NCI-H524 treated with DMSO at 0.1 percent for 48 hours (cell line): ENCODE measurements at regions not wholly inside any gene's neighbourhood (a gene's known extent, or its start where the extent isn't known, plus 50 kb on each side); places are given as distances from the start of the nearest gene placed in this dataset.

ENCODE experiments used
- DNase-seq: peaks from one replicate; lab custom pipeline; 2025; lab: John Stamatoyannopoulos, UW

DNA sequence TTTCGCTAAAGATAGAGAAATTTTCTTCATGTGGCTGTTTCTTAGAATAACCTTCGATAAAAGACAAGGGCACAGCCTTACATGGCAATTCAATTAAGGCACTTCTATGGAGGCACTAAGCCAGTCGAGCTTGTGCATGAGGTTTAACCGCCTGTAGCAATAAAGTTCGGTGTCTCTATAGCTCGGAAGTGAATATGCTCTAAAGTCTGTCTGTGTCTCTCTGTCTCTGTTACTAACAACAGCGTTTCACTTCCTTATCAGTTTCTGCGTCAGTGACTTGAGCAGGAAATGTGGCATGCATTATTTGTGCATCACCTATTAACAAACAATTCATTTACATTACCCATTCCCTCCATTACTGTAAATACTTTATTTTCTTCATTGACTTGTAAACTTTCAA is 365.1 kb upstream of the NETO1 start:
- no peak for DNase-seq

DNA sequence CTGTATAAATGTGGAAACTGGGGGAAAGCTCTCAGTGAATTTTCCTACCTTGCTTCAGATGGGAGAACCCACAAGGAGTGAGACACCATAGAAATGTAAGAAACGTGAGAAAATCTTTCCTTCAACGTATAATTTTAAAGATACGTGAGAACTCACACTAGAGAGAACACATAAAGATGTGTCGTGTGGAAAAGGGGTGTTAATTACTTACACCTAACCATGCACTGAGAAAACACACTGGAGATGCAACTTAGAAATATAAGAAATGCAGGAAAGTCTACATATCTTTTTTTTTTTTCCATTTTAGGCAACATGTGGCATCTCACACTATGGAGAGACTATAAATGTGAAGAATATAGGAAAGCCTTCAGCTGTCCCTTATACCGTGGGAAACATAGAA is 352.9 kb upstream of the NETO1 start:
- no peak for DNase-seq

DNA sequence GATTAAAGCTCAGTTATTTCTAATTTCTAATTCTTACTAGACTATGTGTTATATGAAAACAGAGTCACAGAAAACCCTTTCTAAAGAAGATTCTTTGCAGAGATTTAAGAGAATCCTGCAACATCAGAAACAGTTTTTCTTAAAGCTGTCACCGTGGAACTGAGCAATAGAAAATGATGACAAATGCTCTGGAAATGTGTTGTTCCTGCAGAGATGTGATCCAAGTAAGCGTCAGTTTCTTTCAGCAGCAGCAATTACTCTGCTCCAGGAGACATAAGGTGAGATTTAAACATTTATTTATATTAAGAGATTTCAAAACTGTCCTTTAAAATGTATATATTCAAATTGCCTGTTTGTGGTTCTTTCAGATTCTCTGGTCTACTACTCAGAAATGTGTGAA is 350.5 kb upstream of the NETO1 start:
- DNase-seq: no peak

DNA sequence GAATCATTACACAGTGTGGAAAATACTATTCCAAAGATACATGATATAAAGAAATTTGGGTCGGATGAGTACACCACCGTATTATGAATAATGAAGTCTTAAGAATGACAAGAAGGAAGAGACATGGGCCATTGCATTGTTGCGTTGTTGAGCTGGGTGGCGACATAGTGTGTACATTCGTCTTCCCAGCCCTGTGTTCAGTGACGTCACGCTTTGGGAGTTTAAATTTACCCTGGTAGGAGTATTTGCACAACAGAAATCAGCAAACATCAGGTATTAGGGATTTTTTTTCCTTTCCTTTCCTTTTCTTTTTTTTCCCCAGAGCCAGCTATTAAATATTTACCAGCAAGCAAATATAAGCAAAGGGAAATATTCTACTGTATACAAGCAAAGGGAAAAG is 347.2 kb upstream of the NETO1 start:
- DNase-seq: no peak

DNA sequence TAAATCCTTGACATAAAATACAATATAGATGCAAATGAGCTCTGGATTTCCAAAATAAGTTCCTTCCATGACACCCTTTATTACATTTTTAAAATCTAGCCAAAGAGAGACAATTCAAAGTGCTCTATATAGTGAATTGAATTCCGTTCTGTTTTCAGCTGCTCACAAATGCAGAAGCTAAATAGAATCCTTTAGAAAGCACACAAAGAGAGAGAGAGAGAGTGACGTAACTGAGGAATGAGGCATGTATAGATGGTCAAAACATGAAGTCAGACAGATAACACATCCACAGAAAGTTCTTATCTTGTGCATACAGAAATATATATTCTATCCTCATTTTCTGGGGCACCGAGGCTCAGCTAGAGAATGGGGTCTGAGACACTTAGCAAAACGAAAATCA is 344.7 kb upstream of the NETO1 start:
- no peak for DNase-seq

DNA sequence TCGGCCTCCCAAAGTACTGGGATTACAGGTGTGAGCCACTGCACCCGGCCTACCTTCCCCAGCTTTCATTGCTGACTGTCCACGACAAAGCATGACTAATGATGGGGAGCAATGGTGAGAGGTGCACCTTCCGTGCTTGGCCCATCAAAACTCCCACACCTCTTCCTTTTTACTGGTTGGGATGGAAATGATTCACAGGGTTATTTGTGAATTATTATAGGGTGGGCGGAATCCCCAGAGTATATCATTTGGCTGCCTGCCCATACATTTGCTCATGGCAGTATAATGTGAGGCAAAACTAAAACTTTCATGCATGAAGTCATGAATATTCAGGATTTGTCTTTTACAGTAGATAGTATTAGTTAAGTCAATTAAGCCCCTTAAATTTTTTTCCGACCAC is 334.2 kb upstream of the NETO1 start:
- no peak for DNase-seq

DNA sequence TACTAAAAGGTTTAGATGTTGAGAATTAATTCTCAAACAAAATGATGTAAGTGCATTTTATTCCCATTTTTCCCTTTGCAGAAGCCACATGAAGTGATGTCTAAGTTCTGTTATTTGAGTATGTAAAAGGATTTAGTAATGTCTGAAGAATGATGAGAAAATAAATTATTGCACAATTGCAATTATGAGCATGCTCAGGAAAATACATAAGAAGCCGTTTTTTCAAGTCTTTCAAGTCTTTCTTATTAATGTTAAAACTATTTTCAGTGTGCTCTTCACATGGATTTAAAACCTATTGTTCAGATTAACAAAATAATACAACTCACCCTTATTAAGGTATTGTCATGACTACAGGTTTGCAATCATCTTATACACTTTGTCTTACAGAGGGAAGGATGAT is 331.4 kb upstream of the NETO1 start:
- no peak for DNase-seq

DNA sequence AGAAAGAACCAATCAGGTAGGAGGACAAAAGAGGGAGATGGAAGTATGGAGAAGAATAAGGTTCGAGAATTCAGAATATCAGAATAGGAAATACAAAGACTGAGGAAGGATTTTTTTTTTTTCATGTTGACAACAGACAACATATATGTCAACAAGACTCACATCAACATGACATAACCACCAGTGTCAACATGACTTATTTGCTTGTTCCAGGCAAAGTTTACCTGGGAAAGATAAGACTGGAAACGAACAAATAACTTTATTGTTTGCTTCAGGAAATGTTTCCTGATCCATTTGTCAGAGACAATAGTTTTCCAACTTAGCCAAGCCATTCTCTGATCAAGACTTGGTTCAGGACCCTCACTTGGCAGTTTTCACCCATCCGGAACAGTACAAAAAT is 321.9 kb upstream of the NETO1 start:
- no peak for DNase-seq

DNA sequence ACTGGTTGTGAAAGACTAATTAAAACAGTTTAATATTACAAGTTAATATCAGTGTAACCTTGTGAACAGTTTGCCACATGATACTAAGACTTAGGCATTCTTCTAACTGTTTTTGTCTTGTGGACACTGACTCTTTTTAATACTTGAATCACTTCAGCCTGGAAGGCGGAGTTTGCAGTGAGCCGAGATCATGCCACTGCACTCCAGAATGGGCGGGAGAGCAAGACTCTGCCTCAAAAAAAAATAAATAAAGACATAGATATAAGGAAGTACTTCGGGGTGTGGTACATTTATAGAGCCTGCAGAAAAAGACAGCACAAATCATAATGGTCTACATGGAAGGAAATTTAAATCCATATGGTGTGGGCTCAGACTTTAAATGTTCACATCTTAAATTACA is 300.4 kb upstream of the NETO1 start:
- DNase-seq: no peak

DNA sequence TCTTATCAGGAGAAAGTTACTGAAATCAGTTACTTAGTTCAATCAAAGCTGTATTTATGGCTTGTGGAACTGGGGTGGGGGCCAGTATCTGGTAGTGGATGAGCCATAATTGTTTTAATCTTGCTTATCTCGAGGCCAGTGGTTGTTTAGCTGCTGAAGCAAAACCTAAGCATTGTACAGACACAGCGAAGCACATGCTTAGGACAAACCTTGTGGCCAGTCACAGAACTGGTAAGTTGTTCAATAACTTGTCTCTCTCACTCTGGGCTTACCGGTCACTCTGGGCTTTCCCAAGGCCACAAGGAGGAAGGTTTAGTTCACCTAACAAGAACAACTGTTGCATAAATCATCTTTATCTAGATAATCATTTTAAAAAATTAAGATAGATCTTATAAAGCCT is 296.6 kb upstream of the NETO1 start:
- DNase-seq: no peak

DNA sequence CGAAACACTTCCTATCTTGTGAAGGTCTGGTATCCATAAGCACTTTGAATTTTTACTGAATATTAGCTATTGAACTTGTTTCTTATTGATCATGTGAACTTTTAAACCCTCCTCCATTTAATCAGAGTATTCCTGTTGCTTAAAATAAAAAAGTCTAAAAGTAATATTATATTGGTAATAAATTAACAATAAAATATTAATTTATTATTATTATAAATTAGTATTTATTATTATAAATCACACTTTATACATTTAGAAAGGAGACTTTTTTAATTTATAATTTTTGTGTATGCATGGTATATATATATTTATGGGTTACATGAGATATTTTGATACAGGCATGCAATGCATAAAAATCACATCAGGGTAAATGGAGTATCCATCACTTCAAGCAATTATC is 295.4 kb upstream of the NETO1 start:
- DNase-seq: no peak

DNA sequence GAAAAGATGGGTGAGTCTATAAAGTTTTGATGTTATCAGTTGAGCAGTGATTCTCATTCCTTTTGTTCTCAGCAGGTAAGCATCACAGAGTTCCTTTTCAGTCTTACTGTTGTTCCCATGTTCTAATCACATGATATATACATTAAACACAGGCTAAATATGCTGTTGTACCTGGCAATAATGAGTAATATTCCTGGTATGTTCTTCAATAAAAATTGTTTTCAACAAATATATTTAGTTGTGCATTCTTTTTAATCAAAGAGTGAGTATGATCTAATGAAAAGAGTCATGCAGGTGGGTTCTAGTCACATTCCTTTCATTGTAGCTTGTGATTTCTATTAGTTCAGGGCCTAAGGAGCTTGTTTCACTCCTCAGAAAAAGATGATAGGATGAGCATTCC is 288.3 kb upstream of the NETO1 start:
- DNase-seq: no peak

DNA sequence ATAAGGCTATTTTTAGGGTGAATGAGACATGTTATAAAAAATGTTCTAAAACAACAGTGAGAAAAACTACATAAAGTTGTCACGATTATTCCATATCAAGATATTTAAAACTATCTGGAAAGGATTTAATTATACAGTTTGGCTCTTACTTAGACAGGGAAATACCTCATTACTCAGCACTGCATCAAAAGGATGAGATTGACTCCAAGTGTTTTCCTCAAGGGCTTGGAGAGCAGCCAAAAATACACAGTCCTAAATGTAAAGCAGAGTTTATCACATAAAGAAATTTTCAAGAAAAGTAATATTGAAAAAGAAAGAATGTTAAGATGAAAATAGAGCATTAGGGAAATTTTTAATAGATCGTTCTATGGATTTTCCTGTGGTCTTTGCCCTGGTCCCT is 285.5 kb upstream of the NETO1 start:
- no peak for DNase-seq

DNA sequence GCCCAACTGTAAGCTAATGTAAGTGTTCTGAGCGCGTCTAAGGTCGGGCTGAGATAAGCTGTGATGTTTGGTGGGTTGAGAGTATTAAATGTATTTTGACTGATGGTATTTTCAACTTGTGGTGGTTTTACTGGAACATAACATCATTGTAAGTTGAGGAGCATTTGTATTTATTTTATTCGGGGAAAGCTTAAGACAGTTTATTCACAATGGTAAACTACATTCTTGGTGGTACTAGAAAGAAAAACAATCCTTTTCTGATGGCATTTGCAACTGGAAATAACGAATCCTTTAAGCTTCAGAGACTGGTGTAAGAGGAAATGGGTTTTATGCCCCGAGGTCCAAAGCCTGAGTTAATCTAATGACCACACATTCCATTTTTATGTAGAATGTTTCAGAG is 283.3 kb upstream of the NETO1 start:
- DNase-seq: no peak

DNA sequence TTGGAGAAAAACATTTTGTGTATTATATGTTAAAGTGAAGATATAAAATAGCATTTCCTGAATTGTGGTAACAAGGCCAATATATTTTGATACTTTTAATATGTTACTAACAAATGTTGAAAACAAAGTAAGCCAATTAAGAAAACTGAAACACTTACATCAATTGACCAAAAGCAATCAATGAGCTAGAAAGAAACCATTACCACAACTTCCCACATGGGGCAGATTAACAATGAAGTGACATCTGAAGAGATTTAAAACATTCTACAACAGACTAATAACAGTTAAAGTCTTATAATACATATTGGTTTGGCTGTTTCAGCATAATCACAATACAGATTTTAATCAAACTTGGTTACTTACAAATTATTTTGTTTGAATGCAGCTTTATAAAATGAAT is 282.4 kb upstream of the NETO1 start:
- DNase-seq: no peak

DNA sequence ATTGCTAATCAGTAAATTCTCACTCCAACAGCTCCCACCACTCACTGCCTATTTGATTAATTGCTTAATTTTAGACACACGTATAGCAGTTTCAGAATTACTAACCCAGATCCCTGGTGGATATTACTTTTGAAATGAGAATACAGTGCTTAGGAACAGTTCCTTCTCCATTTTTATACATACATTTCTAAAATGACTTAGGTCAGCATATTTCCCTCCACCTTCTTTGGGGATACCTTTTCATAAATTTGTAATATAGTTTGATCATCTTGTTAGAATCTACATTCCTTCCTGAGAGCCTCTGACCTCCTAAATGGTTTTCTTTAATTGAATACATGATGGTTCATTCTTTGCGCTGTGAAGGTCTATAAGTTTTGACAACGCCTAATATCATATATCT is 279.8 kb upstream of the NETO1 start:
- DNase-seq: no peak

DNA sequence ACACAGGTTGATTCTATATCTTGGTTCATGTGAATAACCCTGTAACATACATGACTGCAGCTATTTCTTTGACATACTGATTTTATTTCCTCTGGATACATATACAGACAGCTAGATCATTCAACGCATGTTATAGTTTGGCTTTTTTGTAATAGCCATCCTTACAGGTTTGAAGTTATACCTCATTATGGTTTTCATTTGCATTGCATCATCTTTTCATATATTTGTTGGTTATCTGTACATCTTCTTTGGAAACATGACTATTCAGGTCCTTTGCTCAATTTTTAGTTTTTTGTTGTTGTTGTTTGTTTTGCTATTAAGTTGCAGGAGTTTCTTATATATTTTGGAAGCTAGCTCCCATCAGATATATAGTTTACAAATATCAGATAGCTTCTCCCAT is 276.2 kb upstream of the NETO1 start:
- no peak for DNase-seq

DNA sequence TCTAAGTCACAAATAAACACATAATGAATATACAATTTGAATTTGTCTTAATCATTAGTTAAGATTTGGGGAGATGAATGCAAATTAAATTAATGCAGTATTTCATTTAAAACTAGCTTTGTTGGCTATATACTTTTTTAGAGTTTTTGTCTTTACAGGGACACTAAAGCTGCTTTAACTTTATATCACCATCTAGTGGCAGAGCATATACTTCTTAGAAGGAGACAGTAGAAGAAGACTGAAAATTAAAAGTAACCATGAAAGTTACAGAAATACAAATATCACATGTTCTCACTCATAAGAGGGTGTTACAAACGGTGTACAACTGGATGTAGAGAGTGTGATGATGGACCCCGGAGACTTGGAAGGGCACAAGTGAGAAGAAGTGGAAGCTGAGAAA is 268.3 kb upstream of the NETO1 start:
- DNase-seq: no peak

DNA sequence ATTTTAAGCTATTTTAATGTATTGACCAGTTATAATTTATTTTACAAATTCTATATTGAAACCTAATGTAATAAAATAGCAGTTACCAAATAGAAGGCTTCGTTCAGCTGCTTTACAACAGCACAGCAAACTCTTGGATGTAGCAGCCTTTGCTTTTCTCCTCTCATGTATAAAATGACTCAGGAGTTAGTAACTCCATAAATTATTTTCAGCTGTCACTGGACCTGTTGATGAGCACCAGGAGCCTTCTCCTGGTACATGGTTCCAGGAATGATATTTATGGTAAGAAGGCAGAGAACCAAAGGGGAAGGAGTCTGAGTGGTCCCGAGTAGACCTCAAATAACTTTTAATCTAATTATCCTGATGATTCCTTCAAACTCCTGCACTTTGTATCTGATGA is 256.4 kb upstream of the NETO1 start:
- no peak for DNase-seq

DNA sequence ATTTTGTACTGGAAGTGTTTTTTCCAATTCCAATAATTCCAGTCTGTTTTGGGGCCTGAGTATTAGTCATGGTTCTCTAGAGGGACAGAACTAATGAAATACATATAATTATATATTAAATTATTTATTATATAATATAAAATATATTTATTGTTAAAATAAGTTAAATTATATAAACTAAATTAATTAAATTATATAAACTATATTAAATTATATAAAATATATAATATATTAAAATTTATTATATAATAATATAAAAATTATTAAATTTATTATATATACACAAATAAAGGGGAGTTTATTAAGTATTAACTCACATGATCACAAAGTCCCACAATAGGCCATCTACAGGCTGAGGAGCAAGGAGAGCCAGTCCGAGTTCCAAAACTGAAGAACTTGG is 253.4 kb upstream of the NETO1 start:
- DNase-seq: no peak

DNA sequence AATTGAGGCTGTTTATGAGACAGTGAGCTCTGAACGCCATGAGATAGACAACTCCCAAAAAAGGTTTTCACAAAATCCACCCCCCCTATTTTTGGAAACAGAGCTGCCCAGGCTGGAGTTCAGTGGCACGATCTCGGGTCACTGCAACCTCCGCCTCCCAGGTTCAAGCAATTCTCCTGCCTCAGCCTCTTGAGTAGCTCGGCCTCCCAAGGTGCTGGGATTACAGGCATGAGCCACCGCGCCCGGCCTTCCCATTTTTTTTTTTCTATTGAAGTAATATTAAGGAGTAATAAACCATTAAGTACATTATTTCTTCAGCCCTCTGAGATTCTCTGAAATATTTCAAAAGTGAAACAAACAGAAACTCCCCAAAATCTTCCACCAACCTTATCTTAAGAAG is 252.8 kb upstream of the NETO1 start:
- DNase-seq: no peak

DNA sequence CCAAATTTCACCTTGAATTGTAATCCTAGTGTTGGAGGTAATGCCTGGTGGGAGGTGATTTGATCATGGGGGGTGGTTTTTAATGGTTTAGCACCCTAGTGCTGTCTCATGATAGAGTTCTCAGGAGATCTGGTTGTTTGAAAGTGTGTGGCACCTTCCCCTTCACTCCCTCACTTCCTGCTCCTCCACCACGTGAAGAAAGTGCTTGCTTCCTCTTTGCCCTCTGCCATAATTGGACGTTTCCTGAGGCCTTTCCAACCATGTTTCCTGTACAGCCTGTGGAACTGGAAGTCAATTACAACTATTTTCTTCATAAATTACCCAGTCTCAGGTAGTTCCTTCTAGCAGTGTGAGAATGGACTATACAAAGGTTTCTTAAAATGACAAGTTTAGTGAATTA is 251.8 kb upstream of the NETO1 start:
- no peak for DNase-seq

DNA sequence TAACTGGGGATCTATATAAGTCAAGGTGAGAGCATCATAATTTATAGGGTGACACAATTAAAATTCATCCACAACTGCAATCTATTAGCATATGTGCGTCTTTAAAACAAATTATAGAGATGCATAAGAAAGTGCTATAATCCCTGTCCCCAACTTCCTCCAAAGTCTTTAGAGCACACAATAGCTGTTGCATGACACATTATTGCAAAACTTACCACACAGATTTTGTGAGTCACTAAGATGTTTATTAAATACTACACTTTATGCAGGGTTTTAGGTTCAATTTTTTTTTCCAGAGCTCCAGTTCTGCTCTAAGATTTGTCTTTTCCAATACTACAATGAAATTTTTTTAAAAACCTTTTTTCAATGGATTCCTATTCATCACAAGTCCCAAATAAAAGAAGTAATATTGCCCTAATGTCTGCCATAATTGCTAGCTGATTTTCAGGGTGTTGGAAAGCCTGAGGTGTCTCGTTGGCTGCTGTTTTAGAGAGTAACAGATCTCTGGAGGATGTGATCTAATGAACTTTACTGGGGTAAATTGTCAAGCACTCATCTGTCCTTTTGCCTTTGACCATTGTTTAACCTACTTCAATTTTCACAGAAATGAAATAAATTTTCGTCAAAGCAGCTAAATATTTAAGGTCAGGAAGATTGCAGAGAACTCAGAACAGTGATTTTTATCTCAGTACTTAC is 250.5 kb upstream of the NETO1 start:
- DNase-seq: no peak

DNA sequence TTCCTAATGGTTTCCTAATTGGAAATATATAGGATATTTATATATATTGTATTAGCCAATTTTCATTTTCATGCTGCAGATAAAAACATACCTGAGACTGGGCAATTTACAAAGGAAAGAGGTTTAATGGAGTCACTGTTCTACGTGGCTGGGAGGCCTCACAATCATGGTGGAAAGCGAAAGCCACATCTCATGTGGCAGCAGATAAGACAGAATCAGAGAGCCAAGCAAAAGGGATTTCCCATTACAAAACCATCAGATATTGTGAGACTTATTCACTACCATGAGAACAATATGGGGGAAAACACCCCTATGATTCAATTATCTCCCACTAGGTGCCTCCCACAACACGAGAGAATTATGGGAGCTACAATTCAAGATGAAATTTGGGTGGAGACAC is 242.5 kb upstream of the NETO1 start:
- no peak for DNase-seq

DNA sequence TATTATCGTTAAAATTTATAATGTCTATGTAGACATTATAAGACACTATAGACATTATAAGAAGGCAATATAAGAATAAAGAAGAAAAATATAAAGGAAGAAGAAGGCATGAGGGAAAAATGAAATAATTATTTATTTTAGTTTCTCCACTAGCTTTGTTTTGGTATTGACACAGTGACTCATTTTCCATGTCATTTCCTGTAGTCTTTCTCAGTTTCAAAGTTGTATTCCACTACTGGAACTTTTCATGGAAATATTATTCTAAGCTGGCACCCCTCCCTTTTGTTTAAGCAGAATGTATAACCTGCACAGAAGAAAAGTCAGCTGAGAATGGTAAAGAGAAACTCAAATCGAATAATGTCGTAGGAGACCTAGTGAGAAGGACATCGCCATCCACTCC is 234.2 kb upstream of the NETO1 start:
- no peak for DNase-seq
